Spleen (tissue), 7 donors: ENCODE measurements at regions not wholly inside any gene's neighbourhood (a gene's known extent, or its start where the extent isn't known, plus 50 kb on each side); places are given as distances from the start of the nearest gene placed in this dataset.

Experiments
- CTCF ChIP-seq, 11 experiments: fragments of 200-600 bp in 7 of 11; fragments of 450-650 bp in 4 of 11; sonication (generic) in 4 of 11; IDR thresholded peaks in 8 of 11; conservative IDR thresholded peaks in 3 of 11; 1 replicate in 7 of 11; 2 replicates in 4 of 11; pipeline versions ENCODE4 v1.4.0 to v1.8.0; 2016 to 2021; ENCODE audit warnings: antibody characterized with exemption in 11 of 11, inconsistent platforms in 4 of 11, mild to moderate bottlenecking in 1 of 11
- POLR2A ChIP-seq, 3 donors: fragments of 450-650 bp; IDR thresholded peaks; one replicate each; pipeline ENCODE4 v1.5.1; 2017; ENCODE audit warnings: antibody characterized with exemption in 3 of 3, mild to moderate bottlenecking in 1 of 3
- donor health status: DM: no; HTN: no; CAD: no; lungs with moderate emphysema.
- donor health status: DM: no; HTN: no; CAD: no.
- donor health status: DM: no; HTN: no; CAD: no.

- no peak for TF ChIP-seq CTCF (IDR thresholded peaks at IDR 0.05 in 8 of 11, conservative IDR thresholded peaks at IDR 0.05 in 3 of 11)
- TF ChIP-seq POLR2A (IDR thresholded peaks at IDR 0.05): no peak
These were observed 365.2 kb upstream of the DDI1 start for GRCh38 chr11:103671143-103671651.
